ENCODE measurements at regions not wholly inside any gene's neighbourhood (a gene's known extent, or its start where the extent isn't known, plus 50 kb on each side); places are given as distances from the start of the nearest gene placed in this dataset.

- no peak for DNase-seq
These were observed 693.4 kb upstream of the ID2 start for GRCh38 chr2:7988440-7988839.

- DNase-seq, result no peak
These were observed 692.0 kb upstream of the ID2 start for GRCh38 chr2:7989823-7990222.

GRCh38 chr2:7992612-7993602 lies 688.9 kb upstream of the ID2 start:
- no peak for DNase-seq

- DNase-seq, result no peak
These were observed 687.4 kb upstream of the ID2 start for GRCh38 chr2:7994397-7994951.

DNA sequence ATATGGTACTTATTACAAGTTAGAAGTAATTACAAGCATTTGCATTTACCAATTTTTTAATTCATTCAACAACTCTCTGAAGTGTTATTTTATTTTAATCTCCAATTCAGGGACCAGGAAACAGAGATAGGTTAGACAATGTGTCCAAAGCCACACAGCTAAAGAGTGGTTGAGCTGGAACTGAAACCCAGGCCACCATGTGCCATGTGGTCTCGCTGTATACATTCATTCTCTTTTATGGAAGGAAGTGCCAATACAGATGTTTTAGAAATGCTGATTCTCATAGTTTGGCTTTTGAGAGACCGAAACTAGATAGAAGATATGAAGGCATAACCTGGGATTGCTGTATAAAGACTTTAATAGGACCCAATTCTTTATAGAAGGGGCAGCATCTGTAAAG lies 684.6 kb upstream of the ID2 start:
- DNase-seq, result peak; percentile 13

DNA sequence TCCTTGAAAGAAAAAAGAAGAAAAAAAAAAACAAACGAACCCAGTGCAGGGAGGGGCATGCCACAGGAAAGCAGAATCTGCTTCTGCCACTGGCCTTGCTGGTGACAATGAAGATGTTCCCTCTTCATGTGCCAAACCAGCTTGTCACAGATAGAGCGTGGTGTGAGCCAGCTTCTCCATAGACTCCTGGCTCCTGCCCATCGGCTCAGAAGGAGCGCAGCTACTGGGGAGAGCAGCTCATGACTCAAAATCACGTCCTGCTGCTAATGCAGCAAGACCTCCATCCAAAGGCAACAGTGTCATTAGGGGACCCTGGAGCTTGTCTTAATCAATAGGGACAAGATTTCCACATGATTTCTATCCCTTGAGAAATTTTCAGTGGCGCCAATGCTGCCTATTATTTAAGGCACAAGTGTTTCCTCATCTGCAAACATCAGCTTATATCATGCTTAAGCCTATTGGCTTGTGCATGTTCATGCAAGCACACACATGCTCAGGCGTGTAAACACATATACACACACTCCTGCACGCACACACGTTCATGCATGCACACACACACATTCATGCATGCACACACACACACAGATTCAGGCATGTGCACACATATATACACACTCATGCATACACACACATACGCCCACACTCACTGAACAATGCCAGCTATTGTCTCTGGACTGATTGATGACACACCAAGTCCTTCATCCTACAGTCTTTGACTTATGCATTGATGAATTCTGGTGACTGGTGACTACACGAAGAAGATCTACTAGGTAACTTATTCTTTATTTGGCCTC lies 682.0 kb upstream of the ID2 start:
- DNase-seq, result no peak

DNA sequence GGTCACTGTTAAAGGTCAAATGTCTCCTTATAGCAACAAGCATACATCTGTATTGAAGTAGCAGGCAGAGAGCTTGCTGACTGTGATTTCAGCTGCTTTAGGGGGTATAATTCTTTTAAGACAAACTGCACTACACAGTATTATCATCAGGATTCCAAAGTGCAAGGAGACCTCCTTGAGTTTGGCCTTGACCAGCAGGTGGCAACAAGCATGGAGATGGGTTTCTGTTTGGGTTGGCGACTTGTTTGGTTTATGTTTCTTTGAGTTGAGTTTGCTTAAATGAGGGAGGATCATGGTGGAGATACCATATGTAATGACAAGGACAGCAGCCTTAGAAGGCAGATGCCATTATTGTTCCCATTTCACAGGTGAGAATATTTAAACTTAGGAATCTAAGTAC lies 681.0 kb upstream of the ID2 start:
- DNase-seq, result peak; percentile 48

DNA sequence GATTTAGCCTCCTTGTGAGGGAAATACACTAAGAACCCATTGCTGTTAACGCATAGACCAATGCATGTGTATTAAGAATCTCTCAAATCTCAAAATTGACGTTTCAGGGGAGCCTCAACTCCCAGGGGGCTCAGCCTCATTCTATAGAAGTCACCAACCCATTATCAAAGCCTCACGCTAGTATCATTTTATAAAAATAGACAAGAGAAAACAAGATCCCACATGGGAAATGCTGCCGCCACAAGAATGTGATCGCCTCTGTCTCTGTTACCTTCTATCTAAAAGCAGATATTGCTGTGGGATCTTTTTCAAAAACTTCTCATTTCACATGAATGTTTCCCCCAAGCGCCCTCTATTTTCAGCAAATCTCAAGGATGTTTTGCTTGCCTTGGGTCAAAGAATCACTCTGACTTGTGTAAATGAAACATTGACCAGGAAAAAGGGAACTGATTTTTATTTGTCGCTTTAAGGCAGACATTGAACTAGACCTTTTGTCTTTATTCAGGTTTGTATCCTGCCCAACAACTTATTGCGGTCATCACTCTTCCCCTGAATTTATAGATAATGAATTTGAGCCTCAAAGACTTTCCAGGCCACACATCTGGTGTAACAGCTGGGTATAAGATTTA lies 679.0 kb upstream of the ID2 start:
- no peak for DNase-seq

DNA sequence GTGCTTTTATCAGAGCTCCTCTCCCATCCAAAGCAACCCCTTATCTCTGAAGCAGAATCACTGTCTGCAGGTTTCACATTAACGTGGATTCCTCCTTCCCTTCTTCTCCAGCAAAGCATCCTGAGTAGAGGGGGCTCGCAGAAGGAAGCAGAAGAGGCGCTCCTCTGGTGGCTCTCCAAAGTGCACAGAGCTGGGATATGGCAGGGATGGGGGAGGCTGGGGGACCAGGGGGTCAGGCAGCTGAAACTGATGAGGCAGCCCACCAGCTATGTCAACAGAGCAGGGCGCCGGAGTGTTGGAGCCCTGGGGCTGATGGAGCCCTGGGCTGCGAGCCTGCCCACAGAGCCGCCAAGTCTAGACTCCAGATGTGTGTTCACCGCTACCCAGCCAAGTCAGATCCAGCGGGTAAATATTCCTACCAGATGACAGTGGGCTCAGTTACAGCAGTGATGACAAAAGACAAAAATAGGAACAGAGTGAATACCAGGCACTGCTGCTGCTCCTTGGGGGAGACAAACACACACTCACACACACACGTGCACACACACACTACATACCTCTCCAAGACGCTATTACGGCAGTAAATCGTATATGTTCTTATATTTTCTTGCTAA lies 678.3 kb upstream of the ID2 start:
- peak; percentile 20 for DNase-seq

DNA sequence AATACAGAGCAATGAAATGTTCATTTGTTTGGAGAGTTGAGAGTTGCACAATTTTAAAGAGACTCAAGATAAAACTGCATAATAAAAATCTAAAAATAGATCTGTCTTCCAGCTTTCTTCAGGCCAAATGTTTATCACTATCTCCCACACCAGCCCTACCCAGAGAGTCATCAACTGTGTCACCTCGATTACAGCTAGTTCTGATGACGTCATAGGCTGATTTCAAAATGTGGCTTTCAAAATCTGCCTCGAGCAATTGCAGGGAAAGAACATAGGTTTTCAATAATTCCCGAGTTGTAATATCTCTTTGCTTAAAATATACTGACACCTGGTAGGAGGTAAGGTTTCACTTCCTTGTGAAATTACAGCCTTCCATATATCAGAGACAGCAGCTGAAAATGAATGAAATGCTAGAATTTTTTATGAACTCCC lies 677.6 kb upstream of the ID2 start:
- peak; percentile 89 for DNase-seq

DNA sequence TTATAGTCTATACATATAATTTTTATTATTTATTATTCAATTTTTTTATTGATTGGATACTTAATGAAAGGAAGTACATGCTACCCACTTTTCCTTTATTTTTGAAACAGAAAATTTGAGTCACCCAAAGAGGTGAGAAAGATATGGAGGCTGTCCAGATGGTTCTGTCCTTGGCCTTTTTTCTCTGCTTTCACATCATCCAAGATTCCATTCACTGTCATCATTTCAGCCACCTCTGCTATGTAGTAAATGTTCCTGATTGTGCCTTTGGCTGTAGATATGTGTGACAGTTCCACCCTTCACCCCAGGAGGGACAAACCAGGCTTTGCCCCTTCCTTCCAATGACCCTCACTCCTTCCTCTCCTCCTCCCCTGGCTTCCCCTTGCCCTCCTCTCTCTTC lies 675.7 kb upstream of the ID2 start:
- no peak for DNase-seq

GRCh38 chr2:8006626-8007025 lies 675.2 kb upstream of the ID2 start:
- no peak for DNase-seq

- peak; percentile 20 for DNase-seq
These were observed 672.8 kb upstream of the ID2 start for GRCh38 chr2:8009010-8009597.

GRCh38 chr2:8015848-8016600 lies 665.8 kb upstream of the ID2 start:
- DNase-seq, result no peak

DNA sequence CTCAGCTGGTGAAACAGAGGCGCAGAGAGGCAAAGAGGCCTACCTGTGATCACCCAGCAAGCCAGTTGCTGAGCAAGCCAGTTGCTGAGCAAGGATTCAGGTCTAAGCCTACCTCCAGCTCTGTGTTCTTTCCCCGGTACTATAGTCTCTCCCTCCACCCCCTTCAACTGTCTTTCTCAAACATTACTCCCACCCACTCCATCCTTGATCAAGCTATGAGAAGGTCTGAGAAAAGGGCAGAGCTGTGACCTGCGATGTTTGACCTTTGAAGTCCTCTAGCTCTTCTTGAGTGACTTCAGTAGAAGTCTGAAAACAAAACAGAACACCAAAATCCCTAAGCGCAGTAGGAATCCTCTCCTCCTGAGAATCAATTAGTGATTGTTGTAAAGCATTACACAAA lies 665.2 kb upstream of the ID2 start:
- no peak for DNase-seq

- DNase-seq, result no peak
These were observed 662.9 kb upstream of the ID2 start for GRCh38 chr2:8018956-8019355.

DNA sequence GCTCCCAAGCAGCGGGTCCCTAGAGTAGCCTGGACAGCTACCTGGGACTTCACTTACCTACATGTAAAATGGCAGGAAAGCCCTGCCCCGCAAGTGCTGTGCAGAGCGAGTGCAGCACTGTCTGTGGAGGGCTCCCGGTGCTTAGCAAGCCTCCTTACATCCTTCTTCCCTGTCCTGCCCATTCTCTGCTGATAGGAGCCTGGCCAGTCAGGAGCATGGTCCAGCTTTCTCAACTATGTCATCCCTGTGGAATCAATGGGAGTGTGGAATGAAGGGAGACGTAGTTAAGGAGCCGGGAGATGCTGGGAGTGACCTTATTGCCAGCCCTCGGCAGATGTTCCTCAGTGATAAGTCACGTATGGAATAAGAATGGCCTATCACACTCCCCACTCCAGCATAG lies 661.9 kb upstream of the ID2 start:
- no peak for DNase-seq

DNA sequence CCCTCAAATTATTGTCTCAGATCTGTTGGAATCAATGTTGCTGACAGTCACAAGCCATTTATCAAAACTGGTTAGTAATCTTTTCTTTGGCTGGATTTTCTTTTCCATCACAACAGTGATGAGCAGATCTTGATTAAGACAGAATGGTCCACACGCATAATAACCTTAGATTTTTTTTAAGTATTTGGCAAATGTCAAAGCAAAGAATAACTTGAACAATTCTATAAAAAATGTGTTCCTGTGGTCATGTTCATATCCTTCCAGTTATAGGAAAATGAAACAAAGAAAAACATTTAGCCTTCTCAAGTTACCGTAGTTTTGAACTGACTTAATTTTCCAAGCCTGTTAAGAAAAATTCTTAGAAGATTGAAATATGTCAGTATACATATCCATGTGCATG lies 659.9 kb upstream of the ID2 start:
- DNase-seq, result no peak

GRCh38 chr2:8022908-8023640 lies 658.8 kb upstream of the ID2 start:
- DNase-seq, result peak; percentile 68

- no peak for DNase-seq
These were observed 657.4 kb upstream of the ID2 start for GRCh38 chr2:8024506-8024905.

DNA sequence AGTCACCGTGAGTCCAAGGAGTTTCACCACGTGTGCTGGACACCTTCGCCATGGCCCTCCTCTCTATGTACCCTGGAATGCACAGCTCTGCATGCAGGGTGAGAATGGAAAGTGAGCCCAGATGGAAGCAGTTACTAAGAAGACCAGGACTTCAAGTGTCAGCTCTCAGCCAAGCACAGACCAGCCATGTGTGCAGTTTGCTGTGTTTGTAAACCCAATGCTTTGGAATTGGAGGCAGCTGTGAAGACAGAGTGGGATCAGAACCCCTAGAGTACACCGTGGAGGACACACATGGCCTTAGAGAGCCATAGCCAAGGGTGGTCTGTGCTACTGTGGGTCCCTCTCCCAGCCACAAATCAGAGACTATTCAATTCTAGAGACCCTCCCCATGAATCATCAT lies 655.5 kb upstream of the ID2 start:
- DNase-seq, result no peak
